GM12892 (cell line): ENCODE measurements at regions not wholly inside any gene's neighbourhood (a gene's known extent, or its start where the extent isn't known, plus 50 kb on each side); places are given as distances from the start of the nearest gene placed in this dataset.
A peak's percentile ranks its signal among the peaks of the same experiment; 100 is the strongest.
"Not testable (repeated sequence)": the region's sequence is repeated elsewhere in the genome, so short reads cannot be mapped to it uniquely, and the experiment has no call there.

Experiments
- DNase-seq: peaks from one replicate; pipeline ENCODE4 v3.0.0; 2011; ENCODE audit not compliant: insufficient read length
- FAIRE-seq: peaks from 2 replicates; lab custom pipeline; 2011; peaks lifted over from hg19 to GRCh38; lab: Jason Lieb, UNC
- POLR2A ChIP-seq: IDR thresholded peaks from 2 replicates; pipeline ENCODE4 v1.6.1; 2011; ENCODE audit warnings: low read depth, low read length, control low read depth
- POLR2AphosphoS5 ChIP-seq: IDR thresholded peaks from 2 replicates; pipeline ENCODE4 v1.6.1; 2011; ENCODE audit warnings: low read depth, low read length, control low read depth
- TAF1 ChIP-seq: IDR thresholded peaks from 2 replicates; pipeline ENCODE4 v1.6.1; 2011; ENCODE audit warnings: low read depth, mild to moderate bottlenecking, control low read depth, low read length, borderline replicate concordance

DNA sequence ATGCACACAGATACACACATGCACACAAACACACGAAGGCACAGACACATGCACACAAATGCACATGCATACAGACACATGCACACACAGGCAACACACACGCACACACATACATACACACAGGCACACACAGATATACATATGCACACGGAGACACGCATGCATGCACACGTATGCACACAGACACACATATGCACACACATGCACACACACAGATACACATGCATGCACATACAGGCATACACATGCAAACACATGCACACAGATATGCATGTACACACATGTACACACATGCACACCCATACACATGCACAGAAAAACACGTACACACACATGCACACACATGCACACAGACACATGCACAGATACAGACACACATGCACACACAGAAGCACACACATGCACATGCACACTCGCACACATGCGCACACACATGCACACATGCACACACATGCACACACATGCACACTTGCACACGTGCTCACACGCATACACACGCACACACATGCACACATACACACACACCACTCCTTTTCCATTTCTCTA is 70.8 kb upstream of the ALDH3B2 start:
- TF ChIP-seq POLR2AphosphoS5, result no peak
- TF ChIP-seq POLR2A, result no peak
- no peak for TF ChIP-seq TAF1
- no peak for DNase-seq
- FAIRE-seq, result no peak

- not testable (repeated sequence) for FAIRE-seq, DNase-seq
Measured at GRCh38 chr11:67744231-67744630, 69.8 kb upstream of the ALDH3B2 start.

DNA sequence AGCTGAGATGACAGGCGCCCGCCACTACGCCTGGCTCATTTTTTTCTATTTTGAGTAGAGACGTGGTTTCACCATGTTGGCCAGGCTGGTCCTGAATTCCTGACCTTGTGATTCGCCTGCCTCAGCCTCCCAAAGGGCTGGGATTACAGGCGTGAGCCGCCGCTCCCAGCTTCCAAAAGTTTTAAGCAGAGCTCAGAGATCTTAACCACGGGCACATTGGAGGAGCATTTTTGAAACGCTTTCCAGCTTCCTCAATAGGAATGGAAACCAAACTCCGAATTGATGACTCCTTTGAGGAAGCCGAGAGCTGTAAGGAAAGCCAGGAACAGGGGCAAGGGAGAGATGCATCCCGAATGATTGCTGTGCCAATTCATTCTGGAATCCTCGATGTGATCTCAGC is 63.8 kb upstream of the ALDH3B2 start:
- FAIRE-seq, DNase-seq: not testable (repeated sequence)

DNA sequence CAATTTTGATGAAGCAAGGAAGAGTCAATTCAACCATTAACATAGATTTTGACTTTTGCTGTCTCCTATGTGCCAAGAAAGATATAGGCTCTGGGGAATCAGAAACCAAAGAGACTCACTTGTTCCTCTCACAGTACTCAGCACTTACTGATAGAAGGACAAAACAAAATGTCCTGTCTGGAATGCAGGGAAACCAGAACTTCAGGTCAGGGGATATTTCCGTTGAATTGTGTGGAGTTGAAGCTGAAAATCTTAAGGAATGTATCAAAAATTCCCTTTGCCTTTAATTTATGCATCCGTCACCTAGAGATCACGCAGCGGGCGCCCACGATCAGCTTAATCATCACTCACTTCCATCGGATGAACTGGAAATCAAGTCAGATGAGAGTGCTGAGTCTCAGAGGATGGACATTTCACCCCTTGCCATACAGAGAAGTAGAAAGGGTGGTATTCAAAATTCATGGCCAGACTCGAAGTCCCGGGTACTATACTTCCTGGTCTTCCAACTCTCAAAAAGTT is 63.2 kb upstream of the ALDH3B2 start:
- FAIRE-seq, DNase-seq: not testable (repeated sequence)

DNA sequence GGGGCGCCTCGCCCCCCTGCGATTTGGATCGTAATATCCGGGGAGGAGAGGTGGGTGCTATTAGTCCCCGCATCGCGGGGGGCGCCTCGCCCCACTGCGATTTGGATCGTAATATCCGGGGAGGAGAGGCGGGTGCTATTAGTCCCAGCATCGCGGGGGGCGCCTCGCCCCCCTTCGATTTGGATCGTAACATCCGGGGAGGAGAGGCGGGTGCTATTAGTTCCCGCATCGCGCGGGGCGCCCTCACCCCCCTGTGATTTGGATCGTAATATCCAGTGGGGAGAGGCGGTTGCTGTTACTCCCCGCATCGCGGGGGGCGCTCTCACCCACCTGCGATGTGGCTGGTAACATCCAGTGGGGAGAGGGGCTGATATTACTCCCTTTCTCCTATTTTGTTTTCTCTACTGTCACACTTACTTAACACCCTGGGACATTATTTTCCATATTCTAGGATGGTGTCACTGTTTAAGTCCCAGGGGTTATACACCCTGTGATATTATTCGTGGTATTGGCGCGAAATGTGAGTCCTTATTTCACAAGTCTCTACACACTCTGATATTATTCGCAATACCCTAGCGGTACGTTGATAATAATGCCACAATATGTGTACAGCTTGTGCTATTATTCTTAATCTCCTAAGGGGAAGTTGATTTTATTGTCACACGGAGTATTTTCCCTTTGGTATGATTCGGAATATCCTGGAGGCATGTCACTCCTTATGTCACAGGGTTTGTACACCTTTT is 57.8 kb upstream of the ALDH3B2 start:
- FAIRE-seq (no peak), DNase-seq (peak; percentile 15)
- TF ChIP-seq POLR2AphosphoS5, result no peak
- no peak for TF ChIP-seq TAF1
- no peak for TF ChIP-seq POLR2A

DNA sequence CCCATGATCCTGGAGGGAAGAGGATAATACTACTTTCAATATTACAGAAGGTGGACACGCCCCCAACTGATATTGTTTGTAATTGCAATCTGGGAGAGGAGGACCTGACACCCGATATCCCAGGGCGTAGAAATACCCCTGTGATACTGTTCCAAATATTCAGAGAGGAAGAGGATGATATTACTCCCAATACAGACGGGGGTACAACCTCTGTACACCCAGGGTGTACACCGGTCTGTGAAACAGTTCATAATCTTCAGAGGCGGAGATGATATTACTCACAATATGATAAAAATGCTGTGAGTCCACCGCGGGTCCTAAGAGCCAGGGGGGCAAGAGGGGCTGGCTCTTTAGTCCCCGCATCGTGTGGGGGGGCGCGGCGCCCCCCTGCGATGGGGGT is 57.2 kb upstream of the ALDH3B2 start:
- no peak for DNase-seq
- no peak for FAIRE-seq
- TF ChIP-seq POLR2AphosphoS5, result no peak
- no peak for TF ChIP-seq POLR2A
- no peak for TF ChIP-seq TAF1

GRCh38 chr11:67728163-67728571 is 53.7 kb upstream of the ALDH3B2 start:
- not testable (repeated sequence) for DNase-seq

GRCh38 chr11:67727066-67728040 is 52.9 kb upstream of the ALDH3B2 start:
- DNase-seq, result not testable (repeated sequence)
- FAIRE-seq, result peak; percentile 58

More at GRCh38 chr11:67728163-67728571, 53.7 kb upstream of the ALDH3B2 start:
- not testable (repeated sequence) for FAIRE-seq
